ACHN (cell line): ENCODE measurements at regions not wholly inside any gene's neighbourhood (a gene's known extent, or its start where the extent isn't known, plus 50 kb on each side); places are given as distances from the start of the nearest gene placed in this dataset.
A peak's percentile ranks its signal among the peaks of the same experiment; 100 is the strongest.
"Not testable (repeated sequence)": the region's sequence is repeated elsewhere in the genome, so short reads cannot be mapped to it uniquely, and the experiment has no call there.

Source experiments
- DNase-seq: peaks from one replicate; pipeline ENCODE4 v3.0.0-alpha.2; 2015
- in situ Hi-C: cut with HindIII; loops from 2 replicates; pipeline ENCODE4 v1.10.0; 2017; ENCODE audit warnings: low sequenced_read_pairs, low pct_ligation_motif_present, low pct_unique_long_range_greater_than_20kb

GRCh38 chr16:87200637-87201036, 116.6 kb downstream of the C16orf95 start:
- no peak for DNase-seq
- in situ Hi-C loops = no loop called here

GRCh38 chr16:87201052-87201451, 116.1 kb downstream of the C16orf95 start:
- DNase-seq = peak; percentile 96
- in situ Hi-C loops = no loop called here

- in situ Hi-C loops = no loop called here
- DNase-seq = no peak
These were observed 115.4 kb downstream of the C16orf95 start for GRCh38 chr16:87201790-87202189.

GRCh38 chr16:87202346-87202745, 114.8 kb downstream of the C16orf95 start:
- in situ Hi-C loops = no loop called here
- peak; percentile 41 for DNase-seq

- peak; percentile 91 for DNase-seq
- in situ Hi-C loops = no loop called here
These were observed 114.0 kb downstream of the C16orf95 start for GRCh38 chr16:87203060-87203656.

GRCh38 chr16:87206646-87207451, 110.3 kb downstream of the C16orf95 start:
- in situ Hi-C loops = no loop called here
- peak; percentile 39 for DNase-seq

GRCh38 chr16:87207509-87207908, 109.7 kb downstream of the C16orf95 start:
- in situ Hi-C loops = no loop called here

GRCh38 chr16:87207965-87208364, 109.2 kb downstream of the C16orf95 start:
- in situ Hi-C loops = no loop called here
- no peak for DNase-seq

More at GRCh38 chr16:87207509-87207908, 109.7 kb downstream of the C16orf95 start:
- DNase-seq = peak; percentile 79

GRCh38 chr16:87208968-87209367, 108.2 kb downstream of the C16orf95 start:
- DNase-seq, in situ Hi-C loops: not testable (repeated sequence)

GRCh38 chr16:87209808-87210512, 107.2 kb downstream of the C16orf95 start:
- in situ Hi-C loops = no loop called here
- no peak for DNase-seq

GRCh38 chr16:87210894-87211293, 106.3 kb downstream of the C16orf95 start:
- DNase-seq = no peak
- in situ Hi-C loops = no loop called here

- DNase-seq = no peak
- in situ Hi-C loops = no loop called here
These were observed 105.2 kb downstream of the C16orf95 start for GRCh38 chr16:87212026-87212425.

- in situ Hi-C loops = no loop called here
- no peak for DNase-seq
These were observed 103.7 kb downstream of the C16orf95 start for GRCh38 chr16:87213536-87213935.

GRCh38 chr16:87216148-87216840, 100.9 kb downstream of the C16orf95 start:
- no peak for DNase-seq
- in situ Hi-C loops = no loop called here

GRCh38 chr16:87216841-87217275, 100.3 kb downstream of the C16orf95 start:
- peak; percentile 47 for DNase-seq
- in situ Hi-C loops = no loop called here

GRCh38 chr16:87217802-87218201, 99.4 kb downstream of the C16orf95 start:
- in situ Hi-C loops, DNase-seq: not testable (repeated sequence)

- in situ Hi-C loops = no loop called here
- DNase-seq = no peak
These were observed 98.7 kb downstream of the C16orf95 start for GRCh38 chr16:87218281-87219055.

- no peak for DNase-seq
- in situ Hi-C loops = no loop called here
These were observed 97.8 kb downstream of the C16orf95 start for GRCh38 chr16:87219287-87219909.
